ENCODE measurements at regions not wholly inside any gene's neighbourhood (a gene's known extent, or its start where the extent isn't known, plus 50 kb on each side); places are given as distances from the start of the nearest gene placed in this dataset.

DNA sequence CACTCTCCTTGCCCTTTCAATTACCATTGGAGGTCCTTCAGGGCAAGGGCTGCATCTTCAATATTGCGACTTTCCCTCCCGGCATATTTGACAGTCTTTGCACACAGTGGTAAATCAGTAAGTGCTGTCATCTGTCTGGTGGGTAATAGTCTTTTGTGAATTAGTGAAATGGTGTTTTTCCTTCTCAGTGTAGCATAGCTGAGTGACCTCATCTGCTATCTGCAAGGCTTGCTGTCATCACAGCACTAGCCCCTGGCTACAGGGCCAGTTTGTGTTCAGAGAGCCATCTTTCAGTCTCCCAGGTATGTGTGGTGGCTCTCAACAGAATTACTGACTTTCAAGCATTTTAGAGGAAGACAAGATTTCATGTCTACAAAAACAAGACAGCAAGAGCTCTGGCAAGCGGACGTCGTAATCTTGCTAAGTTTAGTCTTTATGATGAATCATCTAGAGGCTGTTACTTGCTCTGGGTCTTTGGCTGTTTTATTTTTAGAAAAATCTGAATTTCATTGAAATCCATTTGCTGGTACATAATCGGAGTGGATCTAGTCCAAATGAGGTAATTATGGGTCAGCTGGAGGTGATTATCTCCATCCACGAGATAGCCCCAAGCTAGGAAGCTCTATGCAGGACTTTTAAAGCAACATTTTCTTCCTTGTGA, 528.9 kb downstream of the EPM2A start:
- Histone ChIP-seq H3K4me1 (no peaks in the 10 kb centered on the region), H3K27me3 (no peaks in the 10 kb centered on the region), H3K36me3 (no peaks in the 10 kb centered on the region), H3K4me3 (no peak overlapping the region), H3K9me3 (no peaks in the 10 kb centered on the region), H3K27ac (no peak overlapping the region)
- WGBS, result 36% methylated on average over 7 of the region's 7 CpGs
- no peak for TF ChIP-seq POLR2A (IDR thresholded peaks at IDR 0.05)
- TF ChIP-seq, protein P1, sequence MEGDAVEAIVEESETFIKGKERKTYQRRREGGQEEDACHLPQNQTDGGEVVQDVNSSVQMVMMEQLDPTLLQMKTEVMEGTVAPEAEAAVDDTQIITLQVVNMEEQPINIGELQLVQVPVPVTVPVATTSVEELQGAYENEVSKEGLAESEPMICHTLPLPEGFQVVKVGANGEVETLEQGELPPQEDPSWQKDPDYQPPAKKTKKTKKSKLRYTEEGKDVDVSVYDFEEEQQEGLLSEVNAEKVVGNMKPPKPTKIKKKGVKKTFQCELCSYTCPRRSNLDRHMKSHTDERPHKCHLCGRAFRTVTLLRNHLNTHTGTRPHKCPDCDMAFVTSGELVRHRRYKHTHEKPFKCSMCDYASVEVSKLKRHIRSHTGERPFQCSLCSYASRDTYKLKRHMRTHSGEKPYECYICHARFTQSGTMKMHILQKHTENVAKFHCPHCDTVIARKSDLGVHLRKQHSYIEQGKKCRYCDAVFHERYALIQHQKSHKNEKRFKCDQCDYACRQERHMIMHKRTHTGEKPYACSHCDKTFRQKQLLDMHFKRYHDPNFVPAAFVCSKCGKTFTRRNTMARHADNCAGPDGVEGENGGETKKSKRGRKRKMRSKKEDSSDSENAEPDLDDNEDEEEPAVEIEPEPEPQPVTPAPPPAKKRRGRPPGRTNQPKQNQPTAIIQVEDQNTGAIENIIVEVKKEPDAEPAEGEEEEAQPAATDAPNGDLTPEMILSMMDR (IDR thresholded peaks at IDR 0.05), result no peak
- TF ChIP-seq POLR2AphosphoS5 (IDR thresholded peaks at IDR 0.05), result no peak
- no peak for TF ChIP-seq EP300 (IDR thresholded peaks at IDR 0.05)
- no peak for DNase-seq (ENCODE audit: low spot score in 2 of 2)

DNA sequence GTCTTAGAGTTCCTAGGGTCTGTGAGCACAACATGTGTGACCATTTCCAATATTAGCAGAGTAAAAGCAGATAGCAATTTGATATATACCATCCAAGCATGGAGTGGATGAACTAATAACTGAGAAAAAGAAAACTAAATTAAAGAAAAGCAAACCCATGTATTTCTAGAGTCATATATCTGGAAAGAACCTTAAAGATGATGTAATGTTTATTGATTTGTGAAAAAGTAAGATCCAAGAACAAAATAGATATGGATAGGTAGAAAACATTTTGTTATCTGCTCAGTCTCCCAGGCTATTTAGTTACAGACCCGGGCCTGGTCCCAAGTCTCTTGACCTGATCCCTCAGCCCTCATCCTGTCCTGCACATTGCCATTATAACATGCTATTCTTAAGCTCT, 526.8 kb downstream of the EPM2A start:
- DNase-seq (ENCODE audit: low spot score in 2 of 2), result no peak
- 76% methylated on average over 1 of the region's 1 CpG for WGBS
- Histone ChIP-seq H3K4me1 (no peaks in the 10 kb centered on the region), H3K27ac (no peak overlapping the region), H3K36me3 (no peaks in the 10 kb centered on the region), H3K27me3 (no peaks in the 10 kb centered on the region), H3K4me3 (no peak overlapping the region), H3K9me3 (no peaks in the 10 kb centered on the region)
- TF ChIP-seq, protein P1 (IDR thresholded peaks at IDR 0.05), result no peak
- TF ChIP-seq POLR2A (IDR thresholded peaks at IDR 0.05), result no peak
- no peak for TF ChIP-seq EP300 (IDR thresholded peaks at IDR 0.05)
- TF ChIP-seq POLR2AphosphoS5 (IDR thresholded peaks at IDR 0.05), result no peak

DNA sequence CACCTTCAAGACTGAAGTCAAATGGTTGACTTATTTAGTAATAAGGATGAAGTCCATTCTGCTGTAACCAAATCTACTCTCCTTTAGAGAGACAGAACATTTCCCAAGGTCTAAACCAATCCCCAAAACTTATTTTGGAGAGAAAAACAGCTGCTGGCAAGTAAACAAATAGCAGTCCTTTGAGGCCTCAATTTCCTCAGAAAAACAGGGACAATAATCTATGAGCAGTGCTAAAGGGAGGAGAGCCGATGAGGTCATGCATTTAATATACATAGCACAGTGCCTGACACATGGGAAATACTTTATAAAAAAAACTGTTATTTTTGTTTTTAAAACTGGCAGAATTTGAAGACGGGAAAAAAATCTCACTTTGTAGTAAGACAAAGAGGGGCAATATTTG, 526.0 kb downstream of the EPM2A start:
- 80% methylated on average over 2 of the region's 2 CpGs for WGBS
- Histone ChIP-seq H3K4me1 (no peaks in the 10 kb centered on the region), H3K27ac (no peak overlapping the region), H3K4me3 (no peak overlapping the region), H3K36me3 (no peaks in the 10 kb centered on the region), H3K9me3 (no peaks in the 10 kb centered on the region), H3K27me3 (no peaks in the 10 kb centered on the region)
- DNase-seq (ENCODE audit: low spot score in 2 of 2), result no peak
- TF ChIP-seq EP300 (IDR thresholded peaks at IDR 0.05) (no peak), POLR2AphosphoS5 (IDR thresholded peaks at IDR 0.05) (no peak), POLR2A (IDR thresholded peaks at IDR 0.05) (no peak)
- TF ChIP-seq, protein P1 (IDR thresholded peaks at IDR 0.05), result no peak

DNA sequence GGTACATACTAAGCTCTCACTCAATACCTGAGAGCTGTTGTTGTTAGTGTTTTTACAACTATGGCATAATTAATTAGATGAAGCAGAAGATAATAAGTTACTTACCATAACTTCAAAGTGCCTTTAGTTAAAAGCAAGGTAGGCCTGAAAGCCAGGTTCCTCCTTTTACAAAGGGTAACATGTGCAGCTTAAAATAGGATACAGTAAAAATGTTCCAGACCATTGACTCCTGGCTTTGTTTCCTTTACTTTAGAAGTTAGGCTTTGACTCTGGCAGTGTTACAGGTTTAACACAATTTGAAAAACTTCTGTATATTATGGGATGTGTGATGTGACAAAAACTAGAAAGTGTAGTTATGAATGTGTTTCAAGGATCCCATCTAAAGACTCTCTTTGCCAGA, 522.5 kb downstream of the EPM2A start:
- DNase-seq (ENCODE audit: low spot score in 2 of 2), result no peak
- TF ChIP-seq POLR2A (IDR thresholded peaks at IDR 0.05) (no peak), EP300 (IDR thresholded peaks at IDR 0.05) (no peak), POLR2AphosphoS5 (IDR thresholded peaks at IDR 0.05) (no peak)
- TF ChIP-seq, protein P1 (IDR thresholded peaks at IDR 0.05), result no peak
- Histone ChIP-seq H3K4me3 (no peak overlapping the region), H3K27me3 (no peaks in the 10 kb centered on the region), H3K9me3 (no peaks in the 10 kb centered on the region), H3K4me1 (no peaks in the 10 kb centered on the region), H3K27ac (no peak overlapping the region), H3K36me3 (no peaks in the 10 kb centered on the region)

DNA sequence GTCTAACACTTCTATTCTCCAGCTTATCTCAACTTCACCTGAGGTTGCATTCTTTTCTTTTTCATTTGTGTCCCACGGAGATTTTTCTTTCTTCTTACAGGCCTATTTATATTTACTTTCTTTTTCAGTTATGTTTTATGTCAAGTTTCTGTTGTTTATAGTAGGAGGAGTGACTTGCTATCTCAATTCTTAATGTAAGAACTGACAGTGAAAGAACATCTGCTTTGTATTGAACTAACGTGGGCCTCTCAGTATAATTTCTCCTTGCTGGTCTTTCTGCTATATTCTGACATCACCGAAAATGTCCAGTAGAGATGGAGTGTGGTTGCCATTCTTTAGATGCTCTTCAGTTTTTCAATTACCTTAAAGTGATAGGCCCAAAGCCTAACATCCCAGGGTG, 521.7 kb downstream of the EPM2A start:
- no peaks in the 10 kb centered on the region for H3K36me3 ChIP-seq
- no peaks in the 10 kb centered on the region for H3K27me3 ChIP-seq
- H3K9me3 ChIP-seq, result no peaks in the 10 kb centered on the region
- DNase-seq (ENCODE audit: low spot score in 2 of 2), result no peak
- WGBS, result 72% methylated on average over 3 of the region's 3 CpGs
- TF ChIP-seq, protein P1 (IDR thresholded peaks at IDR 0.05), result no peak
- TF ChIP-seq POLR2A (IDR thresholded peaks at IDR 0.05) (no peak), EP300 (IDR thresholded peaks at IDR 0.05) (no peak), POLR2AphosphoS5 (IDR thresholded peaks at IDR 0.05) (no peak)
- H3K4me1 ChIP-seq, result no peaks in the 10 kb centered on the region
- H3K4me3 ChIP-seq, result no peak overlapping the region
- no peak overlapping the region for H3K27ac ChIP-seq

Data from suprapubic skin (tissue), 4 donors.